ENCODE measurements at regions not wholly inside any gene's neighbourhood (a gene's known extent, or its start where the extent isn't known, plus 50 kb on each side); places are given as distances from the start of the nearest gene placed in this dataset.

GRCh38 chr18:59051470-59052165 lies 88.1 kb upstream of the SEC11C start:
- no peak overlapping the region for H3K27ac Mint-ChIP-seq

More at GRCh38 chr18:59051470-59052165, 88.1 kb upstream of the SEC11C start:
- Histone ChIP-seq H3K9me3 (replicated peaks in 1 of 2; ENCODE audit: control insufficient read depth in 1 of 2, insufficient read depth in 1 of 2, low read length in 2 of 2) (no peaks in the 10 kb centered on the region), H3K4me1 (ENCODE audit: control insufficient read depth in 1 of 2, insufficient read depth in 2 of 2, low read length in 2 of 2) (no peaks in the 10 kb centered on the region), H4K20me1 (ENCODE audit: insufficient read depth, low read length) (no peaks in the 10 kb centered on the region), H3K36me3 (replicated peaks in 1 of 2; ENCODE audit: control insufficient read depth in 1 of 2, insufficient read depth in 2 of 2, low read length in 2 of 2) (no peaks in the 10 kb centered on the region), H3K27ac (ENCODE audit: low read depth in 1 of 2, low read length in 2 of 2) (no peak overlapping the region), H3K27me3 (ENCODE audit: control insufficient read depth in 2 of 2, insufficient read depth in 2 of 2, low read length in 2 of 2) (peaks cover 0 to 3% of the 10 kb centered on the region in 2 donors), H2AFZ (ENCODE audit: insufficient read depth, low read depth, low read length, poor library complexity, severe bottlenecking) (no peak overlapping the region), H3K4me3 (replicated peaks in 1 of 3; ENCODE audit: low read depth in 2 of 3, low read length in 3 of 3) (no peak overlapping the region), H3K79me2 (ENCODE audit: insufficient read depth, low read length) (no peaks in the 10 kb centered on the region), H3K9ac (ENCODE audit: insufficient read depth, low read length, poor library complexity, severe bottlenecking) (no peak overlapping the region), H3K4me2 (replicated peaks; ENCODE audit: extremely low read depth, low read length, poor library complexity, severe bottlenecking) (no peak overlapping the region)
- intact Hi-C loops (cut with micrococcal nuclease) = no loop called here
- H3K9me3 Mint-ChIP-seq = peaks cover 0 to 2% (median 0%) of the 10 kb centered on the region in 7 donors
- H3K36me3 Mint-ChIP-seq = no peaks in the 10 kb centered on the region
- TF ChIP-seq CTCF (IDR thresholded peaks at IDR 0.05) = no peak
- peaks cover 2 to 11% (median 5%) of the 10 kb centered on the region in 3 donors for H3K27me3 Mint-ChIP-seq (ENCODE audit: low read depth in 3 of 3)
- H3K4me3 Mint-ChIP-seq = no peak overlapping the region
- 95% methylated on average over 10 of the region's 12 CpGs for WGBS (ENCODE audit: insufficient coverage)
- no peak for DNase-seq
- H3K4me1 Mint-ChIP-seq = no peaks in the 10 kb centered on the region

Data from CD14-positive monocyte (primary cell).